Transverse colon (tissue), 4 donors: ENCODE measurements at regions not wholly inside any gene's neighbourhood (a gene's known extent, or its start where the extent isn't known, plus 50 kb on each side); places are given as distances from the start of the nearest gene placed in this dataset.

ENCODE experiments used
- DNase-seq: peaks from one replicate; pipeline ENCODE4 v3.0.0-alpha.2; 2019
- H3K27ac ChIP-seq, 4 donors: fragments of 200-600 bp; sonication (generic); 2 replicates each; pipeline ENCODE4 v1.5.1; 2016 to 2018; ENCODE audit warnings: inconsistent platforms in 4 of 4
- H3K27me3 ChIP-seq: fragments of 200-600 bp; sonication (generic); 2 replicates; pipeline ENCODE4 v1.5.1; 2017; ENCODE audit warnings: inconsistent platforms
- H3K36me3 ChIP-seq, 4 donors: fragments of 200-600 bp; sonication (generic); 2 replicates each; pipeline ENCODE4 v1.5.1; 2017 to 2019; ENCODE audit warnings: inconsistent platforms in 4 of 4
- H3K4me1 ChIP-seq, 4 donors: fragments of 200-600 bp; sonication (generic); 2 replicates each; pipeline ENCODE4 v1.5.1; 2017 to 2020; ENCODE audit warnings: inconsistent platforms in 4 of 4
- H3K4me3 ChIP-seq, 4 donors: fragments of 200-600 bp; sonication (generic); 1 replicate in 1 of 4; 2 replicates in 3 of 4; pipeline versions ENCODE4 v1.5.1 to v1.6.1; 2017 to 2019; ENCODE audit warnings: inconsistent platforms in 4 of 4
- H3K9me3 ChIP-seq, 2 donors: fragments of 200-600 bp; sonication (generic); 2 replicates each; pipeline ENCODE4 v1.5.1; 2017 to 2019; ENCODE audit warnings: inconsistent platforms in 2 of 2
- CTCF ChIP-seq, 5 experiments: fragments of 200-600 bp in 3 of 5; fragments of 450-650 bp in 2 of 5; sonication (generic) in 3 of 5; IDR thresholded peaks; 1 replicate in 2 of 5; 2 replicates in 3 of 5; pipeline ENCODE4 v1.5.1; 2016 to 2017; ENCODE audit warnings: antibody characterized with exemption in 5 of 5, inconsistent platforms in 3 of 5, mild to moderate bottlenecking in 2 of 5, moderate library complexity in 1 of 5
- EP300 ChIP-seq: sonication (generic); formaldehyde crosslinking; IDR thresholded peaks from one replicate; pipeline ENCODE4 v1.6.1; 2017; ENCODE audit warnings: antibody characterized with exemption, low read depth
- POLR2A ChIP-seq: fragments of 450-650 bp; IDR thresholded peaks from one replicate; pipeline ENCODE4 v1.6.1; 2016; ENCODE audit warnings: antibody characterized with exemption, mild to moderate bottlenecking, moderate library complexity
- POLR2AphosphoS5 ChIP-seq, 3 donors: sonication (generic); formaldehyde crosslinking; IDR thresholded peaks; one replicate each; pipeline ENCODE4 v1.6.1; 2016; ENCODE audit warnings: antibody characterized with exemption in 3 of 3
- WGBS, 2 donors: methylation state at CpG; one replicate each; pipeline ENCODE4 v1.1.5; 2018; ENCODE audit warnings: low coverage in 1 of 2; 5-methylcytosine and 5-hydroxymethylcytosine counted together
- in situ Hi-C, 4 donors: fragments of 200-750 bp; cut with MboI; loops; one replicate each; pipeline versions ENCODE4 v1.15.0 to v1.15.1; 2017; ENCODE audit warnings: low sequenced_read_pairs in 3 of 4, low pct_ligation_motif_present in 1 of 4, low pct_unique_long_range_greater_than_20kb in 1 of 4
- intact Hi-C: fragments of 100-400 bp; cut with DNase I; formaldehyde crosslinking; loops from one replicate; pipeline ENCODE4 v1.15.1; 2023; ENCODE audit warnings: low total_unique reads

- Histone ChIP-seq H3K9me3 (no peaks in the 10 kb centered on the region), H3K27ac (no peak overlapping the region), H3K27me3 (no peaks in the 10 kb centered on the region), H3K36me3 (no peaks in the 10 kb centered on the region), H3K4me3 (no peak overlapping the region), H3K4me1 (no peaks in the 10 kb centered on the region)
- DNase-seq: no peak
- in situ Hi-C loops: no loop called here
- 70 to 100% methylated on average over 2 to 5 of the region's 6 CpGs for WGBS, 2 donors
- TF ChIP-seq CTCF (IDR thresholded peaks at IDR 0.05) (no peak), EP300 (no peak), POLR2AphosphoS5 (IDR thresholded peaks at IDR 0.05) (no peak), POLR2A (no peak)
- intact Hi-C loops: no loop called here
Measured at GRCh38 chr10:10367264-10367663, 650.4 kb upstream of the CELF2 start.

- Histone ChIP-seq H3K9me3 (no peaks in the 10 kb centered on the region), H3K4me1 (no peaks in the 10 kb centered on the region), H3K4me3 (no peak overlapping the region), H3K27ac (no peak overlapping the region), H3K27me3 (no peaks in the 10 kb centered on the region), H3K36me3 (no peaks in the 10 kb centered on the region)
- WGBS, 2 donors: 82 to 90% methylated on average over 5 to 7 of the region's 7 CpGs
- in situ Hi-C loops (no loop called here), intact Hi-C loops (no loop called here)
- no peak for DNase-seq
- TF ChIP-seq EP300: no peak
- no peak for TF ChIP-seq CTCF (IDR thresholded peaks at IDR 0.05)
- no peak for TF ChIP-seq POLR2A
- no peak for TF ChIP-seq POLR2AphosphoS5 (IDR thresholded peaks at IDR 0.05)
Measured at GRCh38 chr10:10368951-10369576, 648.6 kb upstream of the CELF2 start.

GRCh38 chr10:10385831-10386230 is 631.8 kb upstream of the CELF2 start:
- H3K36me3 ChIP-seq: no peaks in the 10 kb centered on the region
- H3K9me3 ChIP-seq: no peaks in the 10 kb centered on the region
- no peak overlapping the region for H3K4me3 ChIP-seq
- no peak for DNase-seq
- intact Hi-C loops (no loop called here), in situ Hi-C loops (no loop called here)
- H3K27ac ChIP-seq: no peak overlapping the region
- H3K27me3 ChIP-seq: no peaks in the 10 kb centered on the region
- no peak for TF ChIP-seq POLR2AphosphoS5 (IDR thresholded peaks at IDR 0.05)
- no peak for TF ChIP-seq EP300
- TF ChIP-seq CTCF (IDR thresholded peaks at IDR 0.05): no peak
- TF ChIP-seq POLR2A: no peak
- H3K4me1 ChIP-seq: no peaks in the 10 kb centered on the region

DNA sequence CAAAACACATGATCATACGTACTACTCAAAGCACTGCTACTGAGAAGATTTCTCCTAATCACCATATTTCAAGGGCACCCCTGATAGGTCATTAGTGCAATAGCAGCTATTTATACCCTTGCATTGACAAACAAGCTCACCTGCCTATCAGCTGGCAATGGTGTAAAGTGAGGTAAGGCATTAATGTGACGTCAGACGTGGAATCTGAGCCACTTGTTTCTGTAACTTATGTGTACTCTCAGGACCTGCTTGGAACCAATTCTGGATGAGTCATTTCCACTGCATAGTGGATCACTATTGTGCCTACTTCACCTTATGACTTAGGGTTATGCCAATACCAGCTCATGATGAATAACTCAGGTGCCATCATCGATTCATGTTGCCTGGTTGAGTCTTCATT is 628.5 kb upstream of the CELF2 start:
- in situ Hi-C loops: no loop called here
- intact Hi-C loops: no loop called here

More for the DNA sequence above, 628.5 kb upstream of the CELF2 start:
- Histone ChIP-seq H3K4me1 (no peaks in the 10 kb centered on the region), H3K27ac (no peak overlapping the region), H3K4me3 (no peak overlapping the region), H3K27me3 (no peaks in the 10 kb centered on the region), H3K36me3 (no peaks in the 10 kb centered on the region), H3K9me3 (no peaks in the 10 kb centered on the region)
- WGBS, 2 donors: 96 to 100% methylated on average over 2 to 4 of the region's 4 CpGs
- DNase-seq: no peak
- TF ChIP-seq POLR2A (no peak), POLR2AphosphoS5 (IDR thresholded peaks at IDR 0.05) (no peak), CTCF (IDR thresholded peaks at IDR 0.05) (no peak), EP300 (no peak)
